ENCODE measurements at regions not wholly inside any gene's neighbourhood (a gene's known extent, or its start where the extent isn't known, plus 50 kb on each side); places are given as distances from the start of the nearest gene placed in this dataset.

DNA sequence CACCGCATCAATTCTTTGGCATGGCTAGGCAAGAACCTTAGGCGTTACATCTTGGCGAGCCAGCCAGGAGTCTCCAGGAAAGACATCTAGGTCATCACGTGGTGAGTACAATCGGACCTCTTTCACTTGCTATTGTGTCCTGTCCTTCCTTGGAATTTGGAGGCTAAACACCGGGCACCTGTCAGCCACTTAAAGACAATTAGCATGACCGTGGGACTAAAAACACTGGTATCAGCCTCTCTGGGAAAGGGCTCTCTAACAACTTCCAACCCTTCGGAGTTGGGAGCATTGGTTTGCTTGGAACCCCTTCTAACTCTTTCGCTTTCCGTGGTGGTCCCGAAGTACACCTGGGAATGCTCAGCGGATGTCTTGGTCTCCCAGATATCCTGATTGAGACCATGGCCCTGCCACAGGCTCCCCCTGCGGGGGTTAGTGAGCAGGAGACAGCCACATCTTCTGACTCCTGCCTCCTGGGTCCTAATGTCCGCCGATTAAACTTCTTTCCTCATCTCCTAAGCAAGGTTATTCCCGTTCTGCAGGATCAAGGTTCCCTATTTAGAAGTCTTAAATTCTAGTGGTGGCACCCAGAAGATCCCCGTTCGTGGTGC lies 971.7 kb downstream of the FSCB start (continued):
- no peak for TF ChIP-seq ZNF248 (tag by site-specific recombination; IDR thresholded peaks at IDR 0.05)
- TF ChIP-seq BCL6B (tag by site-specific recombination; IDR thresholded peaks at IDR 0.05), result no peak
- TF ChIP-seq ZNF660 (tag by site-specific recombination; IDR thresholded peaks at IDR 0.05), result no peak
- no peak for TF ChIP-seq ZNF830 (tag by site-specific recombination; IDR thresholded peaks at IDR 0.05; ENCODE audit: low read depth)
- TF ChIP-seq CTCF (tag by site-specific recombination; IDR thresholded peaks at IDR 0.05), result no peak
- no peak for TF ChIP-seq ZNF2 (tag by site-specific recombination; IDR thresholded peaks at IDR 0.05)
- no peak for TF ChIP-seq ZFP3 (tag by site-specific recombination; IDR thresholded peaks at IDR 0.05; ENCODE audit: low read depth)
- no peak for TF ChIP-seq PATZ1 (tag by site-specific recombination; IDR thresholded peaks at IDR 0.05)
- TF ChIP-seq ZNF621 (tag by site-specific recombination; IDR thresholded peaks at IDR 0.05), result no peak
- TF ChIP-seq, protein P1, sequence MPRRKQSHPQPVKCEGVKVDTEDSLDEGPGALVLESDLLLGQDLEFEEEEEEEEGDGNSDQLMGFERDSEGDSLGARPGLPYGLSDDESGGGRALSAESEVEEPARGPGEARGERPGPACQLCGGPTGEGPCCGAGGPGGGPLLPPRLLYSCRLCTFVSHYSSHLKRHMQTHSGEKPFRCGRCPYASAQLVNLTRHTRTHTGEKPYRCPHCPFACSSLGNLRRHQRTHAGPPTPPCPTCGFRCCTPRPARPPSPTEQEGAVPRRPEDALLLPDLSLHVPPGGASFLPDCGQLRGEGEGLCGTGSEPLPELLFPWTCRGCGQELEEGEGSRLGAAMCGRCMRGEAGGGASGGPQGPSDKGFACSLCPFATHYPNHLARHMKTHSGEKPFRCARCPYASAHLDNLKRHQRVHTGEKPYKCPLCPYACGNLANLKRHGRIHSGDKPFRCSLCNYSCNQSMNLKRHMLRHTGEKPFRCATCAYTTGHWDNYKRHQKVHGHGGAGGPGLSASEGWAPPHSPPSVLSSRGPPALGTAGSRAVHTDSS (tag by site-specific recombination; IDR thresholded peaks at IDR 0.05), result no peak

GRCh38 chr14:43532825-43533416 lies 974.2 kb downstream of the FSCB start:
- no peak overlapping the region for H3K27ac ChIP-seq (ENCODE audit: extremely low read depth, low read depth, low read length)
- no peak overlapping the region for H3K4me3 ChIP-seq (ENCODE audit: low read depth, low read length)
- no peaks in the 10 kb centered on the region for H3K4me1 ChIP-seq (ENCODE audit: control insufficient read depth, insufficient read depth, low read length)
- H3K9me3 ChIP-seq (ENCODE audit: control insufficient read depth, insufficient read depth, low read depth, low read length), result no peaks in the 10 kb centered on the region
- POLR2A ChIA-PET, result no interaction called here
- no peaks in the 10 kb centered on the region for H3K36me3 ChIP-seq (ENCODE audit: control insufficient read depth in 2 of 2, insufficient read depth in 1 of 2, low read length in 2 of 2)
- no peak for TF ChIP-seq BCL11B (tag by site-specific recombination; IDR thresholded peaks at IDR 0.05; ENCODE audit: low read depth)
- no peak for TF ChIP-seq ZNF23 (tag by site-specific recombination; IDR thresholded peaks at IDR 0.05; ENCODE audit: borderline replicate concordance)
- no peak for TF ChIP-seq ZBTB1 (tag by site-specific recombination; IDR thresholded peaks at IDR 0.05)
- TF ChIP-seq ZNF558 (tag by site-specific recombination; IDR thresholded peaks at IDR 0.05), result no peak
- TF ChIP-seq ZNF202 (tag by site-specific recombination; IDR thresholded peaks at IDR 0.05; ENCODE audit: borderline replicate concordance), result no peak
- no peak for TF ChIP-seq SP3 (tag by site-specific recombination; IDR thresholded peaks at IDR 0.05)
- TF ChIP-seq ZNF449 (tag by site-specific recombination; IDR thresholded peaks at IDR 0.05), result no peak
- no peak for TF ChIP-seq ZNF571 (tag by site-specific recombination; IDR thresholded peaks at IDR 0.05)
- no peak for TF ChIP-seq SCRT2 (tag by site-specific recombination; IDR thresholded peaks at IDR 0.05)
- CTCF ChIA-PET, result no interaction called here

Measured in HEK293 (cell line).